AML-193 (cell line): ENCODE measurements at regions not wholly inside any gene's neighbourhood (a gene's known extent, or its start where the extent isn't known, plus 50 kb on each side); places are given as distances from the start of the nearest gene placed in this dataset.
"Not testable (repeated sequence)": the region's sequence is repeated elsewhere in the genome, so short reads cannot be mapped to it uniquely, and the experiment has no call there.

Experiments
- DNase-seq, 2 experiments: peaks; one replicate each; lab custom pipeline; 2025; lab: John Stamatoyannopoulos, UW

GRCh38 chr1:198809247-198809646, 170.4 kb downstream of the PTPRC start:
- no peak for DNase-seq

DNA sequence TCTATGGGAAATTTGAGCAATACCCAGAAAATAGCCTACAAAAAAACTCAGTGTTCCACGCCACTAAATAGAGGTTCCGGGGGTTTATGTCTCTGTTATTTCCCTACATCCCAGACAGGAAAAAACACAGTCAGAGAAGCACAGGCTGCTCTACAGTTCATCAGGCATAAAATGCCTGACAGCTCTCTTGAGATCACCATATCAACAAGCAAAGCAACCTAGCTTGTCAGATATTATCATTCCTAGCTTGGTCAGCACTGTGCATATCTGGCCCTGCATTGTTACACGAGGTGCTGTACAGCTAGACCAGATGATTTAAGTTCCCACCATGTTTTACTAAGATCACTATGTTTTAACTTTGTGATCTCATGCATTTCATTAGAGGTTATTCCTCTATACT, 172.6 kb downstream of the PTPRC start:
- no peak for DNase-seq

DNA sequence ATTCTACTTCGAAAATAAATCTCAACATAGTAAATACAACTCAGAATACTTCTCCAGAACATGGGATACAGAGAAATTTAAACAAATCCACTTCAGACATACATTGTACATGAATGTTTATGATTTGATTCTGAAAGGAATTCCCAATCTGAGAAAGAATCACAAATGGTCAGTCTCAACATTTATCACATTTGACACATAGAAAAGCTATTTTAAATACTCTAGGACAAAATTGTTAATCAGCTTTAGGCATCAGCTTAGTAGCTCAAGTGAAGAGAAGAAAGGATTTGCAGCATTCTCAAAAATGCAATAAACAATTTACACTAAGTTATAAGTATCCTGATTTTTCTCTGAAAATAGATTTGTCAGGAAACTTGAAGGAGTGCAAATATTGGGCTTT, 184.8 kb downstream of the PTPRC start:
- no peak for DNase-seq

DNA sequence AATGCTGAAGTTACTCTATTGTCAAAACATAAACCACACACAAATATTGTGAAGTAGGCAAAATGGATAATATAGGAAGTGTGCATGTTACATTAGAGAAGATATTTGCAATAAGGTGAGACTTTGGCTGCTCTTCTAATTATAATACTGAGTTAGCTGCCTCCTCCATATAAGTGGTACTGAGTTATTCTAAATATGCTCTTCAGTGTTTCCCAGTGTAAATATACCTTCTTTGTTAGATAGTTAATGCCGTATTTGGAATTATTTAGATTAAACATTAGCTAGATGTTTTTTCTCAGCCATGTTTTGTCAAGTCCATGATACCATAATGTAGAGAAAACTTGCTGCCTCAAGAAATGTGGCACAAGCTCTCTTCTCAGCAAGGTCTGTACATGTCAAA, 186.4 kb downstream of the PTPRC start:
- DNase-seq, result no peak

DNA sequence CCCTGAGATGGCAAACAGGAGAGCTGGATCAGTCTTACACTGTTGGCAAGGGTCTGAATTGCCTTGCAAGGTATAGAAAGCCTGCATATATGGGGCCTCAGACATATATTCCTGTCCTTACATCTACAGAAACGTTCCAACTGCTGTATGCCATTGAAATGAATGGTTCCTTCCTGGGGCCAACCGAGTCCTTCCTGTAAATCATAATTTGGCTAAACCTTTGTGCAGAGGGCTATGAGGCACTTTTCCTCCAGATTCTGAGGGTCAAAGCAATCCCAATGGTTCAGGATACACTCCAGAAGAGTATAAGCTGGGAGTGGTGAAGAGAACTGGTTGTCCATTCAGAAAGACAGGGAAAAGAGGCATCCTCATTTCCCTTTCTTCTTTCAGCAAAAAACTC, 190.5 kb downstream of the PTPRC start:
- DNase-seq, result no peak

DNA sequence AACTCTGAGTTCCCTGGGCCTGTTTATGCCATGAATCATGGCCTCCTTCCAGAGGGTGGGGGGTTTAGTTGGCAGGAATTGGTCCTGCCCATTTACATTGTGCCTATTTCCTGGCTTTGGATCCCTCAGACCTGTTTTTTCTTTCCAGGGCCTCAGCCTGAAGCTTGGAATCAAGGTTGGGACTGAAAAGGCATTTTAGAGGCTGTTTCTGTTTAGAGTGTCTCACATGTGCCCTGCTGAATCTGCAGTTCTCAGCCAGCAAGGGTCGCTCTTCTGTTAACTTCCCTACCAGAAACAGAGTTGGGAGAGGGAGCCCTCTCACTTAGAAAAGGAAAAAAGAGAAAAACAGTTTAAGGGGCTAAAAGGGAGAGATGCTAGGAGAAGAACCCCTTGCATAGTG, 191.1 kb downstream of the PTPRC start:
- DNase-seq, result no peak

- DNase-seq, result no peak
Observed at GRCh38 chr1:198830412-198830811, 191.6 kb downstream of the PTPRC start.

GRCh38 chr1:198833706-198834503, 195.1 kb downstream of the PTPRC start:
- no peak for DNase-seq

- no peak for DNase-seq
Observed at GRCh38 chr1:198837278-198838021, 198.6 kb downstream of the PTPRC start.

- no peak for DNase-seq
Observed at GRCh38 chr1:198838022-198838342, 199.1 kb downstream of the PTPRC start.

DNA sequence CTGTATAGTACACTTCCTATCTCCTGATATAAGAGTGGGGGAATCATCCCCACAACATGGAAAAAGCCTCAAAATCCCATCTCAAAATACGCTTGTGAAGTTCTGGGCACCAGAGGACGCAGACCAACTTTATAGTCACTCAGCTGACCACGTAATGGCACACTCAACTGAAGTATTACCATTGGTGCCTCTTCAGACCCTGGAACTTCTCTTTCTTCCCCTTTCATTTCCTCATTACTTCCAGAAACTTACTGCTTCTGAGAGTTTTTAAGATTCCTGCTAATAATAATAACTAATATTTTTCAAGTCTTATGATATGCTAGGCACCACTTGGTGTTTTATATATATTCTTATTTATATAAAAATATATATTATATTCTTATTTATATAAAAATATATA, 202.6 kb downstream of the PTPRC start:
- DNase-seq, result no peak

- no peak for DNase-seq
Observed at GRCh38 chr1:198842686-198843085, 203.8 kb downstream of the PTPRC start.

DNA sequence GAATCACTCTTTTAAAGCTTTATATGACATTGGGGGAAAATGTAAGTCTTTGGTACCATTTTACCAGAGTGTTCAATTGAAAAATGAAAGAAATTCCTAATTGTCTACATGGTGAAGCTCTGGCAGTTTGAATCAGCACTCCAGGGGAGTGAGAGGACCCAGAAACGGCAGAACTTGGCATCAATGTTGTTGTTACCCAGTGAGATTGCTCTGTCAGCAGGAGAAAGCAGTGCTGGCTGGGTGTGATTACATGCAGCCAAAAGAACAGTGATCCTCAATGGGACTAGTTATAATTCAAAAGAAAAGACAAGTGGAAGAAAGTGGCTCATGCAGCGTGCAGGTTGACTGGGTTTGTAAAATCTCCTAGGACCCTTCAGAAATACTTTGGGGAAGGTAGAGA, 206.4 kb downstream of the PTPRC start:
- no peak for DNase-seq

DNA sequence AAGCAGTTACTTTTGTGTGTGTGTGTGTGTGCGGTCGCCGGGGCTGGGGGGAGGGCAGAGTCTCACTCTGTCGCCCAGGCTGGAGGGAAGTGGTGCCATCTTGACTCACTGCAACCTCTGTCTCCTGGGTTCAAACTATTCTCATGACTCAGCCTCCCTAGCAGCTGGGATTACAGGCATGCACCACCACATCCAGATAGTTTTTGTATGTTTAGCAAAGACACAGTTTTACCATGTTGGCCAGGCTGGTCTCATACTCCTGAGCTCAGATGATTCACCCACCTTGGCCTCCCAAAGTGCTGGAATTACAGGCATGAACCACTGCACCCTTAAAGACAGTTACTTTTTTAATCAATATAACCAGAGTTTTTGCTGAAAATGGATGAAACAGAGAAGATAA, 207.0 kb downstream of the PTPRC start:
- no peak for DNase-seq

DNA sequence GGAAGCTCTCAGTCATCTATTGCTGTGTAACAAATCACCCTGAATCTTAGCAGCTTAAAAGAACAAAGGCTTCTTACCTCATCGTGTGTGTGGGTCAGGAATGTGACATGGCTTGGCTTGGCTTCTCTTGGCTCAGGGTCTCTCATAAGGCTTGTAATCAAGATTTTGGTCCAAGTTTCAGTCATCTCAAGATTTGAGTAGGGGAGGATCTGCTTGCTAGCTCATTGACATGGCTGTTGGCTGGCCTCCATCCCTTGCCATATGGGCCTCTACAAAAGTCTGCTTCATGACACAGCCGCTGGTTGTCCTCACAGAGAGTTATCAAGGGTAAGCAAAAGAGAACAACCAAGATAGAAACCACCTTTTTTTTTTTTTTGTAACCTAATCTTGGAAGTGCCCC, 207.7 kb downstream of the PTPRC start:
- DNase-seq, result no peak

- no peak for DNase-seq
Observed at GRCh38 chr1:198848206-198848605, 209.4 kb downstream of the PTPRC start.

DNA sequence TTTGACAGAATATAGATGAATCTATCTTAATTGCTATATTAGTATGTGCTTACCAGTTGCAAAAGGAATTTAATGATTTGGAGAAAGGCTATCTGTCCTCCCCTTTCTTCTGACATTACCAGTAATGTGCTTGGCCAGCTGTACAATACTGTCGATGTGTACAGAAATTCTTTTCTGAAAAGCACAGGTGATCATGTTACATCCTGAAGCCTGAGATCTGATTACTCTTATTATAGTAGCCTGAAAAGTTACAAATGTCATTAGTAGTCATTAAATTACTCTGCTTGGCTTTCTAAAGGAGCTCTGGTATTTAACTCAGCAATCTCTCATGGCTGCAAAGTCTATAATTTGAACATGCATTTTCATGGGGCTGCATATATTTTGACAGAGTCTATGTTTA, 209.8 kb downstream of the PTPRC start:
- DNase-seq, result no peak

DNA sequence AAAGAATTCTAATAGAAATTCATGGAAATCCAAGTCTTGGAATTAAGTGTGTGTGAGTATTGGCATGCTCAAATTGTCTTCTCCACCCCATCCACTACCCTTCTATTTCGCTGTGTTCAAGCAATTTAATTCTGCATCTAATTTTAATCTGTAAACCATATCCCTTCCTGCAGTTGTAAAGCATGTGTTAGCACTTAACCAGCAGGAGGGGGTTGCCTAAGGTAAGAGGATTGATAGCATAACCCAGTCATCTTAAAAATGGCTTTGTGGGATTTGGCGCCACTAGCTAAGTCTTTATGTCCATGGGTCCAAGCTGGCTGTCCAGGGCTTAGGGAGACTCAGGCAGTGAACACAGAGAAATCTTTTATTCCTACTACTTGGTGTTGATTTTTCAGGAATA, 210.3 kb downstream of the PTPRC start:
- DNase-seq, result no peak

DNA sequence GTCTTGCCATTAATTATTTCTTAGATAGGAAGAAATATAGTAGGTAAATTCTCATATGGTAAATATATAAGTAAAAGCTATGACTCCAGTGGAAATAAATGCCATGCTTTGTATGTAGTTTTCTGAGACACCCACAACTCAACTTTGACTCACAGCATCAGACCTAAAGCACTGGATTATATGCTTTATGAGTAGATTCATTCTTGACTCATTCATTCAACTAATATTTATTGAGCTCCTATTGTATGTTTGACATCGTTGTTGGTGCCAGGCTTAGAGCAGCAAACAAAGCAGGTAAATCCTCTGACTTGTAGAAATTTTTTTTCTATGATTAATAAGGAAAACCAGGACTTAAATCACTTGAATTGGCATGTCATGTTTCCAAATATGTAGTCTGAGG, 211.4 kb downstream of the PTPRC start:
- no peak for DNase-seq

GRCh38 chr1:198850966-198851365, 212.1 kb downstream of the PTPRC start:
- DNase-seq, result not testable (repeated sequence)

DNA sequence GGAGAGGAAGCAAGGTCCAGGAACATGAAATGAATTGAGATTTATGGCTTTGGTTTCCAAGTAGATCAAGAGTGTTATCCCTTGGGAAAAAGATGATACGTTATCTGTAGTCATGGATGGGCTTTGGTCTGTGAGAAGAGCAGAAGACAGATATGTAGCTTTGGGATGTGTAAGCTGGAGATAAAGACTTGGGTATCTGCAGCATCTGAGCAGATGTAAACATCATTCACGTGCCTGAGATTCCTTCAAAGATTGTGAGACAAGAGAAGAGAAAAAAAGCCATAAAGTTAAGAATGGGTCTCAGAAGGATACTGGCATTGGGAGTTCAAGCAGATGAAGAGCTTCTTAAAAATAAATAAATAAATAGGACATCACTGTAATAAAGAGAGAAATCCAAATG, 217.8 kb downstream of the PTPRC start:
- DNase-seq, result no peak

DNA sequence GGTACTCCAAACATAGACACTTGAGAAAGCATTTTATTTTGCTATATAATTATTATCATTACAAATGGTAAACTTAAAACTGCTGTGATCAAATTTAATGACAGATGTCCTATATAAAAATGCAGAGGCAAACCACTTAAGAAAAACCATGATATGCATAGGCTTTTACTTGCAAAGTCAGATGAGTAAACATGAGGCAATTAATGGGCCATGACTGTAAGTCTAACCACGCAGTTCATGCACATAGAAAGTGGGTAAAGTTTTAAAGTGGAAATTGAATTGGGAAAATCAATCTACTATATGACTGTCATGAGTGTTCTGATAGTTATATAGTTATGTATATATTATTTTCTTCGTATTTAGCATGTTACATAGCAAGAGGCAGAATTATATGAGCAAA, 219.2 kb downstream of the PTPRC start:
- no peak for DNase-seq

- no peak for DNase-seq
Observed at GRCh38 chr1:198860371-198860770, 221.5 kb downstream of the PTPRC start.

DNA sequence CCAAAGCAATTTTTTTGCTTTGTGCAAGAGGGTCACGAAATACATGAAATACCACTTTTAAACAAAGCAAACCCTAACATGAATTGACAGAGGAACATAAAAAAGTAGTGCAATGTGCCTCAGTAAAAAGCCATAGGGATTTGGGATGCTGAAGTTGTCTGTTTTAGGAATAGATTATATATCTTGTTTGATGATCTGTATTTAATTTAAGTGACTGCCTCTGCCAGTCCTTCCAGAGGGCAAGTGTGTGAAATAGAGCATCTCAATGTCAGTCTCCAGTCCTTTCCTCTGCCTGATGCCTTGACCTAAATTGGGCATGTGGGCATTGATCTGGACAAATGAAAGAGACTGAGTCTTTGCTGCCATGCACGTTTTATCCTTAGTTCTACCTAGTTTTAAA, 222.8 kb downstream of the PTPRC start:
- DNase-seq, result no peak
